ENCODE measurements at regions not wholly inside any gene's neighbourhood (a gene's known extent, or its start where the extent isn't known, plus 50 kb on each side); places are given as distances from the start of the nearest gene placed in this dataset.

DNA sequence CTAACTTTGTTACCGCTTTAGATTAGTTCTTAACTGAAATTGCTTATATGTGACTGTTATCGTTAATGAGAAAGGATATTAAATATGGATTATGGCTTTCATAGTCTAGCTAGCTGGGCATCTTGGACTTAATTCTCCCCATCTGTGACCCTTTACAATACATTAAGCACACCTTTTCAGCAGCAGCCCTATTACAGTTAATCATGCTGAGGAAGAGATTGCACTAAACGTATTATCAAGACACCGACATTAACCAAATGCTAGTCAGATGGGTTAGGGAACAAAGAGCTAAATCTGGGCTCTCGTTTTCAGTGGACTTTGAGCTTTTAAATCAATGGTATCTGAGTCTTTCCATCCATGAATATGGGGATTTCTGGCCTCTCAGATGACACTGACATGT, 447.5 kb upstream of the DCN start:
- DNase-seq (ENCODE audit: low read depth, low spot score): no peak

DNA sequence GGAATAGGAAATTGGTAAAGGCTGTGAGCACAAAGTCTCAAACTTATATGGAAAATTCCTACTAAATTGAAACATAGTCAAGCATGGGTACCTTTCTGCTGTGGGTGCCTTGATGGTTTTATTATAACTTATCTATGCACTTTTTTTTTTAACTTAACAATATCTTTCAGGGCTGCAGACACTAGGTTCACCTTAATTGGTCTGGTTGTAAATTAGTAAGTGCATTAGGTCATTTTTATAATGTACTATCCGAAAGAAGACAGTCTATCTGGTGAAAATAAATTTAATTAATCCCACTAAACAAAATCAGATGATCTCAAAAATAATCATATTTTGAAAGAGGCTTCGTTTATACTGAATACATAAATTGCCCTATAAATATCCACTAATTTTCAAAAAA, 446.8 kb upstream of the DCN start:
- no peak for DNase-seq (ENCODE audit: low read depth, low spot score)

DNA sequence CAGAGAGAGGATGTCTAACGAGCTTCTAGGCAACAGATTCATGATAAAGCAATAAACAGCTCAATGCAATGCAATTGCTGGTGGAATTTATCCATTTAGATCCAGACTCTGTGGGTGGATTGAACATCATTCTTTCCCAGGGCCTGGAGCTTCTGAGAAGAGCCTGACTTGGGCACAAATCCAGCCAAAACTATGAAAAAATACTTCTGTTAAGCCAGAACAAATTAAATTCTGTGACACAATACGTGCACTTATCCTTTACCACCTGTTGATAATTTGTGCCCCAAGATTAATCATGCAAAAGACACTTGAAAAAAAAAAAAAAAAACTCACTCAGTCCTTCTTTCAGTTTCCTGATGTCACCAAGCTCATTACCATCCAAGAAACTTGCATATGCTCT, 446.0 kb upstream of the DCN start:
- DNase-seq (ENCODE audit: low read depth, low spot score): no peak

DNA sequence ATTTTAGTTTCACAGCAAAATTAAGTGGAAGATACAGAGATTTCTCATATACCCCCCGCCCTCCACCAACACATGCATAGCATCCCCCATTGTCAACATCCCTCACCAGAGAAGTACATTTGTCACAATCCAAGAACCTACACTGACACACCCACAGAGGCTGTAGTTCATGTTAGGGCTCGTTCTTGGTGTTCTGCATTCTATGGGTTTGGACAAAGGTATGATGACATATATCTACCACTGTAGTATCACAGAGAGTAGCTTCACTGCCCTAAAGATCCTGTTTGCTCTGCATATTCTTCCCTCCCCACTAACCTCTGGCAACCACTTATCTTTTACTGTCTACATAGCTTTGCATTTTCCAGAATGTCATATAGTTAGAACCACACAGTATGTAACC, 444.6 kb upstream of the DCN start:
- no peak for DNase-seq (ENCODE audit: low read depth, low spot score)

DNA sequence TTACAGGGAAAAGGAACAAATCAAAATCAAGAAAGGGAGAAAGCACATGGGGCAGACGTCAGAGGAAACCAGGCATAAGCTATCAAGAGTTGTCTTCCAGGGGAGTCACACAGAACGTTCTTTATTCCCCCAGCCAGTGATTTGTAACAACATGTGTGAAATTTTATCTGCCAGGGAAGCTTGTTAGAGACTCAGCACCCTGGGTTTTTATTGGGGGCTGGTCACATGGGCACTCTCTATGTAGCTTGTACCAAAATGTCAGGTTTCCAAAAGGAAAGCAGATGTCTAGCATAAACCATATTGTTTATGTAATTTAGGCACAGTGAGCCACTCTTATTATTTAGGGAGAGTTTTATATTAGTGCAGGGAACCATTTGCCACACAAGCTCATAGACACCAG, 440.4 kb upstream of the DCN start:
- DNase-seq (ENCODE audit: low read depth, low spot score): no peak

DNA sequence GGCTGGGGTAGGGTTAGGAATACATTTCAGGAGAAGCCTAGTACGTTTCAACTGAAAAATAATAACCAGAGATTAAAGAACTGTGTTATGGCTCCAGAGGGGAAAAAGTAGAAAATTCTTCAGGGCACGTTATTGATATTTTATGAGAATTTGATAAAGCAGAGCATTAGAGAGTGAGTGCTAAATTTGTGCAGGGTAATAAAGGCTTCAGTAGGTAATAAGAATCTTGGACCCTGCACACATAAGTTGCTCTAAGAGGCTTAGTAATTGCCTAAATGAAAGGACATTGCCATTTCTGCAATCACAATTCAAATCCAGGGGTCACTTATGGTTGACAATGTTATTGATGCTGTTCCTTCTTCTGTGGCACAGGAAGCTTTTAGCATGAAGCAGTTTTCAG, 439.4 kb upstream of the DCN start:
- no peak for DNase-seq (ENCODE audit: low read depth, low spot score)

DNA sequence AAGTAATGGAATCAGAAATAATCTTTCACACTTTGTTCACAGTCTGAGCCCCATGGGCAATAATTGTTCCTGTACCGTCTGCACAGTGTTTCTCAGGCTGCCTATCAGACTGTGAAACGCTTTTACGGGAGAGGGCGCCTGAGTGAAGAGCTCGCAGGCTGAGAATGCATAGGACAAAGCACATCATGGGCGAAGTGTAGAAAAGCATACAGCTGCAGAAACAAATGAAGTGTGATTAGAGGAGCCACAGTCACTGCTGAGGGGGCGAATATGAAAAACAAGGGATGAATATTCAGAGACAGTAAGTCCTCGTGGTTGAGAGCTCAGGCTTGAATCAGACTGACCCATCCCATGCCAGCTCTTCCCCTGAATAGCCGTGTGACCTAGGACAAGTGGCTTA, 438.4 kb upstream of the DCN start:
- no peak for DNase-seq (ENCODE audit: low read depth, low spot score)

DNA sequence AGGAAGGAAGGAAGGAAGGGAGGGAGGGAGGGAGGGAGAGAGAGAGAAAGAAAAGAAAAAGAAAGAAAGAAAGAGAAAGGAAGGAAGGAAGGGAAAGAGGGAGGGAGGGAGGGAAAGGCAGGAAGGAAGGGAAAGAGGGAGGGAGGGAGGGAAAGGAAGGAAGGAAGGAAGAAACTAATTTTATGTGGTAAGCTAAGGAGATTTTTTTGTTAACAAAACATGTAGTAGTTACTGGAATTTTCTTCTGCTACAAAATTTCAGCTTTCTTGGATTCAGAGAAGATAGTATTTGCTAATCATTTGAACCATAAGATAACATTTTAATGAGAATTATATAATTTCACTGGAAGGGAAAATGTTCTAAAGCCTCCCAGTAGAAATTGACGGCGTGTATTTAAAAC, 437.8 kb upstream of the DCN start:
- DNase-seq (ENCODE audit: low read depth, low spot score): no peak

DNA sequence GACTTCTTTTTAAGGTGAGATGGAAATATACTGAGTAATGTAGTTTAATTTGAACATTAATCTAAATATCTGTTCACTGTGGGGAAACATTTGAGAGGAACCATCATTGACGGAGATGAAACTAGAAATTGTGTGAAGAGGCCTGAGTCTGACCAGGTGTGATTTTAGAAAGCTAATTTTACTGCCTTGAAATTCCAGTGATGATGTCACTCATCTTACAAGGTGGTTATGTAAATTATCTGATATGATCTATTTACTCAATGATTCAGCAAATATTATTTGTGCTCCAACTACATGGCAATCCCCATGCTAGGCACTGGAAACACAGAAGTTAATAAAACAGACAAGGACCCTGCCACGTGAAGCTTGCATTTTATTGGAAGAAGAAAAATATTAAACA, 435.7 kb upstream of the DCN start:
- DNase-seq (ENCODE audit: low read depth, low spot score): no peak

DNA sequence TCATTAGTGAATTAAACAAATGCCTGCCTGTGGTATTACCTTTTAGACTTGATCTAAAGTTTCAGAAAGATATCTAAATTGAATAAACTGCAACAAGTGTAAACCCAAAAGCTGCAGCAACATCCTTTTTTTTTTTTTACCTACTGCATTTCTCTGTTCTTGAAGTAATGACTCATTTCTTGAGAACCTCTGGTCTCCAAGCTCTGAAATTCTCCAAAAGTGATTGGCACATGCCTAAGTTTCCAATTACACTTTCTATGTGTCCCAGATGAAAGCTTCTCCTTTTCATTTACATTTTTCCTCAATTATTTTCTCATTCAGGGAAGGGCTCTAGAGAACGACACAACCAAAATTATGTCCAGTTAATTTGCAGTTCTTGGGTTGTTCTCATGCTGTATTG, 435.2 kb upstream of the DCN start:
- DNase-seq (ENCODE audit: low read depth, low spot score): no peak

DNA sequence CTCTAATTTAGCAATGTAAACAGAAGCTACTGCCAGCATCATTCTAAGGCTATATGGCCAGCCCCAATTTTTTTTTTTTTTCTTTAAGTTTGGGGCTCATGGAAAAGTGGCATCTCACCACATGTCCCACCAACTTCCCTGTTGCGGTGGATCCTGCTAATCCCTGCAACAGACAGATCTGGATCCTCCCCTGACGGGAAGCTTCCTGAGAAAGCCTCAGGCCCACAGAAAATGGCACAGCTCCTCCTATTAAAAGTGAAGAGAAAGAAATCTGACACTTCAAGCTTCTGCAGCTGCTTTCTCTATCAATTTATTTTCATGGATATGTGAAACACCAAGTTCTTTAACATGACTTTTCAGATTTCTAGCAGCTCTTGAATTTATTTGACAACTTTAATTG, 433.8 kb upstream of the DCN start:
- DNase-seq (ENCODE audit: low read depth, low spot score): no peak

DNA sequence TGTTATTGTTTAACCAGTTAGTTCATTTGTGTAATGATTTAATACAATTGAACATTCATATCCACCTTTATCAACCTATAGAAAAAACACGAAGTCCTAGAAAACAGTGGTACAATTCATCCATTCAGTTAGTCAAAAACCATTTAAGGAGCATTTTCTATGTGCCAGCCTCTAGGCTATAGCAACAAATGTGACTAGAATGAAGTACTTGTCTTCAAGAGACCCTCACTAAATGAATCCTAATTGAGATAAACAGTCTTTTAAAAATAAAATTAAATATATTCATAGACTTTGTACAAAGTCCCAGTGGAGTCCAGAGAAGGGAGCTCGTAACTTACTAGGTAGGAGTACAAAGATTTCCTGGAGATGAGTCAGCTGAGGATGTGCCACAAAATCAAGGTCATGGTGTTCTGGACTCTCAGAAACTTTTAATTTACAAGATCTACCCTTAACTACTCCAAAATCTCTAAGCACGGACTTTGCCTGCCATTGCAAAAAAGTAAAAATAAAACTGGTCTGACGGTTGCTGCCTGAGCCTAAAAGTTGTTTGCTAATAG, 430.7 kb upstream of the DCN start:
- DNase-seq (ENCODE audit: low read depth, low spot score): no peak

DNA sequence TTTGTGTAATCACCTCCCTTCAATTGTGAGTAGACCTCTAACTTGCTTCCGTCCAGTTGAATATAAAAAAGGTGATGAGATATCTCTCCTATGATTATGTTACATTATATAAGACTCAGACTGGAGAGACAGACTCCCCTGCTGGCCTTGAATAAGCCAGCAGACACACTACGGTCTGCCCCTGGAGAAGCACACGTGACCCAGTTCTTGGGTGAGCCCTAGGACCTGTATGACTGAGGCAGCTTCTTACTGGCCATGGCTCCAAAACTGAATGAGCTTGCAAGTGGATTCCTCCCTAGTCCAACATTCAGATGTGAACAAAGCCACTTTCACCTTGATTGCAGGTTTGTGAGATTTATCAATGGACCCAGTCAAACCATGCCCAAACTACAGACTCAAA, 427.9 kb upstream of the DCN start:
- DNase-seq (ENCODE audit: low read depth, low spot score): no peak

DNA sequence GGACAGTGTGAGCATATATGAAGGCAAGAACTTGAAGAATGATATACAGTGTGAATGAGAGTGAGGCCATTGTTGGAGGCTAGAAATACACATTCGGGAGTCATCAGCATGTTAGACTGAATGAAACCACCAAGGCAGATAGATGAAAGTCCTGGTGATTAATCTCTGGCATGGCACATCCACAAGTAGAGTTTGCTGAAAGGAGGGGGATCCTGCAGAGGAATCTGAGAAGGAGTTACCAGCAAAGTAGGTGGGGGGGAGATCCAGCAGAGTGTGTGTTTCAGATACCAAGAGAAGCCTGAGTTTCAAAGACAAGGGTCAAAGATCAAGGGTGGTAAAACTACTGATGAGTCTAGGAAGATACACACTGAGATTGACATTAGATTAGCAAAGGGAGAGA, 426.7 kb upstream of the DCN start:
- DNase-seq (ENCODE audit: low read depth, low spot score): no peak

DNA sequence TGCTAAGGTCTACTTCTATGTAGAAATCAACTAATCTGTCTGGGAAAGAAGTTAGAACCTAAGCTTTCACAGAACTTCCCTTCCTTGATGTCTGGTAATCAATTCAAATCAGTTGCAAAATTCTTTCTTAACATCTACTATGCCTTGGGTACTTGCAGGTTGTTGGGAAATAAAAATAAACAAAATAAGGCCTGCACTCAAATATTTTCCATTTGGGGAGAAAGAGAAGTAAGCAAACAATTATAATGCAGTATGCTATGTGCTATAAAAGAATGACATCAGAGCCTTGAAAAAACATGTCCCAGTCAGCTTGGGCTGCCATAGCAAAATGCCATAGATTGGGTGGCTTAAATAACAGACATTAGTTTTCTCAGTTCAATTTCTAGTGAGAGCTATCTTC, 425.9 kb upstream of the DCN start:
- DNase-seq (ENCODE audit: low read depth, low spot score): no peak

DNA sequence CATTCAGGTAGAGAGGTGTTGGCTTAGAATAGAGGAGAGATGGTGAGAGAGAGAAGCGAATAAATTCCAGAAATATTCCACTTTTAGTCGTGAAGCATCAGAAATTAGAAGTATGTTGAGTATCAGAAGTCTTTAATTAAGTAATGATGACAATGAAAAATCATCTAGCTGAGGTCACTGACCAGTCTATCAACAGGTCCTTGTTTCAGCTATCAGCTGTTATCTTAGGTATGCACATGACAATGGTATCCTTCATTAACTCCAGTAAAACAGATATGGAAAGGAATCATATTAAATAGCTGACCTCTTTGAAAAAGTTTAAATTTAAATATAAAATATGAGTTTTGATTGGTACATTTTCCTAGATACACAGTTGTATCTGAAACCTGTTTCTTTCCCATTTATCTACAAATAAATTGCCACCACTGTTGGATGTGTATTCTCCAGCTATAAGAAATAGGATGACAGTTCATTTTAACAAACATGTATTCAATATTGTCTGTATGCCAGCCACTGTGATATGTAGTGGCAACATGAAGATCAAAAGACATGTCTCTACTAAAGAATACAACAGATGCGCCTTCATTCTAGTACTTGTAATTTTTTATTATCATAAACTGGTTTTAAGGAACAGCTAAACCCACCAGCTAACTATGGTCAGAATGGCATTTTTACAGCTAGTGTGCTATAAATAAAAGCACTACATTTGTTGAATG, 424.2 kb upstream of the DCN start:
- DNase-seq (ENCODE audit: low read depth, low spot score): no peak

DNA sequence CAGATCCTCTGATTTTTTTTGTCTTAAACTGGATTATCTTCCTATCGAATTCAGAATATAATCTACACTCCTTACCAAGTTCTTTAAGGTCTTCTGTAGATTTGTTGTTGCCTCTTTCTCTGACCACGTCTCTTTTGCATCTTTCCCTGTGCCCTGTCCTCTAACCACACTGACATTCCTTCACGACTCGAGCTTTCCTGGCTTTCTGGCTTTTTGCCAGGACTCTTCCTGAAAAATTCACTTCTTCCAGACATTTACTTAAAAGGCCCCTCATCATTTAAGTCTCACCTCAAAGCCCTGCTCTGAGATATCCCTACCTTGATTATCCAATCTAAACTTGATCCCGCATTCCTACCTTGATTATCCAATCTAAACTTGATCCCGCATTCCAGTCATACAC, 422.3 kb upstream of the DCN start:
- no peak for DNase-seq (ENCODE audit: low read depth, low spot score)

DNA sequence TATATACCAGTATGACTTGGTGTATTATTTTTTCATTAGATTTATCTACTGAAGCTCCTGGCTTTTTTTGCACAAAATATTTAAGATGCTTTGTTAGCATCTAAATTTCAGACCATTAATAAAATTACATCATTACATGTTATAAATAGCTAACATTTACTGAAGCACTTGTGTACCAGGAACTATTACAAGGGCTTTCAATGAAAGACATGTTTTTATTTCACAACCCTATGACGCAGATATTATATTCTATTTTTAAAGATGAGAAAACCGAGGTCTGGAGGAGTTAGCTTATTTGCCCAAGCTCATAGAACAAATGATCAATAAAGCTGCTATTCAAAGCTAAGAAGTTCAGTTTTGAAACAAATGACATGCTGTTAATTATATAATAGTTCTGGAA, 420.4 kb upstream of the DCN start:
- no peak for DNase-seq (ENCODE audit: low read depth, low spot score)

DNA sequence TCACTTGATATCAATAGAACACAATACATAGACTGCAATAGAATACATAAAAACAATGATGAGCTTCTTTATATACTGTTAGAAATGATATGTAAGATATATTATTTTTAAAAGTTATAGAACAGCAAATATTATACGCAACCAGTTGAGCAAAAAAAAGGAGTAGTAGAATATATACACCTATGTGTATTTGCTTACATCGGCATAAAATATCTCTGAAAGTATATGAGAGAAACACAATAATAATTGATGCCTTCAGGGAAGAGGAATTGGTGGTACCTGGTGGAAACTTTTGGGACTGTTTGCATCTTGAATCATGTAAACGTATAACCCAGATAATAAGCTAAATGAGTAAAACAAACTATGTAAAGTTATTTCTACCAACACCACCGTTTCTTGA, 418.4 kb upstream of the DCN start:
- no peak for DNase-seq (ENCODE audit: low read depth, low spot score)

DNA sequence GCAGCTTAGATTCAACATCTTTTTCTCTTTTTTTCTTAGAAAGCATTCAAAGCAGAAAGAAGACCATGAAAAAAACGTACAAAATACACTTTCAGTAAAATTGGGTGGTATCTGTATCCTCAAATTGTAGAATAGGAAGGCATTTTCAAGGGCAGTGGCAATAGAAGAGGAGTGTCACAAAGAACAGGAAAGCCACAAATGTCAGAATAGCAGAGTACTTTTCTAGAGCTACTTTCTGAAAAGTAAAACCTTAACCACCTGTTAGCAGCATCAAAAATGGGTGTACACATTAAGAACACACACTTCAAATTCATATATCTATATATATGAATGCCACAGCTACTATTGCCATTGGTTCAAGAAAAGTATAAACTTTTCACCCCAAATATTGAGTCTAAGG, 412.1 kb upstream of the DCN start:
- no peak for DNase-seq (ENCODE audit: low read depth, low spot score)

DNA sequence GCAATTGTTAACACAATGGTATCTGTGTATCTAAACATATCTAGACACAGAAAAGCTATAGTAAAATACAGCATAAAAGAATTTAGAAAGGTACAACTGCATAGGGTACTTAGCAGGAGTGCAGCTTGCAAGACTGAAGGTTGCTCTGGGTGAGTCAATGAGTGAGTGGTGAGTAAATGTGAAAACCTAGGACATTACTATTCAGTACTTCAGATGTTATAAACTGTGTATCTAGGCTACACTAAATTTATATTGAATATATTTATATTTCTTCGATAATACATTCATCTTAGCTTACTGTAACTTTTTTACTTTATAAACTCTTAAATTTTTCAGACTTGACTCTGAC, 409.0 kb upstream of the DCN start:
- DNase-seq (ENCODE audit: low read depth, low spot score): no peak

DNA sequence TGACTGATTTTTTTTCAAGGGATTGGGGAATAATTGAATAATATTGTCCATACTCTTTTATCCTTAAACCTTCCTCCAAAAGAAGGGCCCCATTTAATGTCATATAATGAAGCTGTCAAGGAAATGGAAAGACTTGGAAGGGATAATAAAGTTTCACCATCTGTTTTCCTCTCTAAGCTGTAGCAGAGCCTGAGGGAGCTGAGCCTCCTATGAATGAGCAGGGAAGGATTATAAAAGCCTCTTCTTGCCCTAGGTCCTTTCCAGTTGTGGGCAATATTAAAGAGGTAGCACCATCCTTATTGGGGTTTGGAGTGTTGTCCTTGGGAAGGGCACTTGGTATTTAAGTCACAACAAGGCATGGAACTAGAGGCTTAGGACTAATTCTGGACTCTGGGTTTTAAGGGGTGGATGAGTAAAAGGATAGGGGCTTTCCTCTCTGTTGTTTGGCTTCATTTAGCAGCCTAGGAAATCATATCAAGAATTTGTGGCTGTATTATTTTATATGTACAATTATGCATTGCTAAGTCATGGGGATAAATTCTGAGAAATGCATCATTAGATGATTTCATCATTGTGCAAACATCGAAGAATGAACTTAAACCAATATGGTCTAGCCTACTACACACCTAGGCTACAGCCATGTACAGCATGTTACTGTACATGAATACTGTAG, 408.5 kb upstream of the DCN start:
- no peak for DNase-seq (ENCODE audit: low read depth, low spot score)

DNA sequence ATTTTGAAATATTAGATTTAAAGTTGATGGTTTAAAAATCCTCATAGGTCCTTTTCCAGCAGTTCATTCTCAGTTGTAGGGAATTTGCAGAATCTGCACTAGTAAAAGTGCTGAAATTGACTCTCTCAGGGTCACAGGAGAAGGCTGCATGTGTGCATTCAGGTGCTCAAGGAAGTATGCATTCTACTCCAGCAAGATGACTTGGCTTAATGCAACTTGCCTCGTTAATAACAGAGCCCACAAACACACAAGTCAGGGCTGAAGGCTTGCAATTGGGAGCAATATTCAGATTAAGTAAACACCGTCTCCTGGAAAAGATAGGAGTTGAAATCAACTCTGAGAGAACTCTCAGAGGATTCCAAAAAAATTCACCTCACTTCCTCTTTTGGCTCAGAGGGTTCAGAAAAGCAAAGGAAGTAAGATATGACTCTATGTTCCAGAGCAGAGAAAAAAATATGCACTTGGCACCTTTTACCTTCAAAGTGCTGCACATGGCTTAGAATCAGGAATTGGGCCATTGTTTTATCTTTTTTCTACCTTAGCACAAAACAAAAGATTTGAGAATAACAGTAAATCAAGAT, 406.3 kb upstream of the DCN start:
- no peak for DNase-seq (ENCODE audit: low read depth, low spot score)

Measured in smooth muscle cell of the brain vasculature (primary cell).